ENCODE measurements at regions not wholly inside any gene's neighbourhood (a gene's known extent, or its start where the extent isn't known, plus 50 kb on each side); places are given as distances from the start of the nearest gene placed in this dataset.

DNA sequence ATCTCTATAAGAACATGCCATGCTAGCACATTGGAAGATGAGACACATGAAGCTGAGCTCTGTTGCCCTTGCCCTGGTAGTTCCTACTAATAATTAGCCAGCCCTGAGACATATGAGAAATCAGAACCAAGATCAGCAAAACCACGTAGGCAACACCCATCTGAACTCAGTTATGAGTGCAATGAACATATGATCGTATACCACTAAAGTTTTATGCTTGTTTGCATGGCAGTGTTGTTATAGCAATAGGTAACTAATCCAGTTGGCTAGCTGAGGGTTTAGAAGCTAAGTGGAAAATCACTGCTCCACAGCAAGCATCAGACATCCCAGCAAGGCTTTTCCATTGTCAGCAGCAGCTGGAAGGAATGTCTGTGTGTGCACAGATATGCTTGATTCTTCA is 180.7 kb downstream of the BTBD3 start:
- no peak overlapping the region for H3K9ac ChIP-seq (ENCODE audit: low read length)
- no peak overlapping the region for H3K4me3 ChIP-seq (ENCODE audit: low read length)
- H3K9me2 ChIP-seq (replicated peaks; ENCODE audit: insufficient read depth, low read length): no peaks in the 10 kb centered on the region
- no peaks in the 10 kb centered on the region for H3K36me3 ChIP-seq (ENCODE audit: insufficient read depth, low read length)
- no peaks in the 10 kb centered on the region for H4K20me1 ChIP-seq (ENCODE audit: insufficient read depth, low read depth, low read length)
- H3K27ac ChIP-seq (ENCODE audit: low read length): no peak overlapping the region
- H3K27me3 ChIP-seq (ENCODE audit: low read length): no peaks in the 10 kb centered on the region
- no peak for DNase-seq
- H2AFZ ChIP-seq (ENCODE audit: low read length): no peak overlapping the region
- no peak overlapping the region for H3K4me2 ChIP-seq (ENCODE audit: low read depth, low read length, poor library complexity, severe bottlenecking)
- H3K4me1 ChIP-seq (ENCODE audit: low read length): no peaks in the 10 kb centered on the region
- H3K79me2 ChIP-seq (ENCODE audit: low read length): no peaks in the 10 kb centered on the region
- peaks cover 42% of the 10 kb centered on the region for H3K9me3 ChIP-seq (ENCODE audit: low read length)

DNA sequence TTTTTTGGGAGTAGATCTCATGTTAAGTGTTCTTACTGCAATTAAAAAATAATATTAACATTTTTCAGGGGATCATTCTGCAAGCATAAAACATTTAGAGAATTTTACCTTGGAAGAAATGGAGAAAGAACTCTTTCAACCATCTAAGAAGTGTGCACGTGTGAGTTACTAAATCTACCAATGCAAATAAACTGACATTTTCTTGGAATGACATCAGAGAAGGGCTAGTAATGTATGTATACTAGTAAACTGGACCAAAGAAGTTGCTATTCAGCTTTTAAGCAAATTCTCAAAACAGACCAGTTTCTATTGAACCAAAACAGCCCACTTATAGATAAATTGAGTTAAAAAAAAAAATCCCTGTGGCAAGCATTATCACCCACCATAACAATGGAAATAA is 191.2 kb downstream of the BTBD3 start:
- peaks cover 36% of the 10 kb centered on the region for H3K9me3 ChIP-seq (ENCODE audit: low read length)

DNA sequence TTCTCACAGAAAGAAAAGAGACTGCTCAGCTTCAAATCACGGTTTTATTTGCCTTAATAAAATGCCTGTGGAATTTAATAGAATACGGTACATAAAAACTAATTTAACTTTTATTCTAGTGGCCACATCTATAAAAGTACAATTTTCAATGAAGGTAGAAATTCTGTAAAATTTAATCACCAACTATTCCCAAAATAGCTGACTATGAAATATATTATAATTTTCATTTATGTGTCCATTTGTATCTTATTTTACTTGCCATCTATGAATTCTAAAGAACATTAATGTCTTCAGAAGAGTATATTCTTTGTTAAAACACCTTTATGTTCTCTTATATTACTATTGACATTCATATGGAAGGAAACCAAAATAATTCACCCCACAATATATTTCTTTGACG is 192.6 kb downstream of the BTBD3 start:
- H3K9me3 ChIP-seq (ENCODE audit: low read length): peaks cover 45% of the 10 kb centered on the region
- no peaks in the 10 kb centered on the region for H3K79me2 ChIP-seq (ENCODE audit: low read length)
- H3K4me3 ChIP-seq (ENCODE audit: low read length): no peak overlapping the region
- H3K36me3 ChIP-seq (ENCODE audit: insufficient read depth, low read length): no peaks in the 10 kb centered on the region
- H3K27ac ChIP-seq (ENCODE audit: low read length): no peak overlapping the region
- no peaks in the 10 kb centered on the region for H4K20me1 ChIP-seq (ENCODE audit: insufficient read depth, low read depth, low read length)
- no peak overlapping the region for H3K9ac ChIP-seq (ENCODE audit: low read length)
- H3K4me2 ChIP-seq (ENCODE audit: low read depth, low read length, poor library complexity, severe bottlenecking): no peak overlapping the region
- no peaks in the 10 kb centered on the region for H3K27me3 ChIP-seq (ENCODE audit: low read length)
- no peaks in the 10 kb centered on the region for H3K4me1 ChIP-seq (ENCODE audit: low read length)
- no peak for DNase-seq
- H3K9me2 ChIP-seq (replicated peaks; ENCODE audit: insufficient read depth, low read length): no peaks in the 10 kb centered on the region
- no peak overlapping the region for H2AFZ ChIP-seq (ENCODE audit: low read length)

More for the DNA sequence above, 191.2 kb downstream of the BTBD3 start:
- H2AFZ ChIP-seq (ENCODE audit: low read length): no peak overlapping the region
- no peak overlapping the region for H3K4me3 ChIP-seq (ENCODE audit: low read length)
- DNase-seq: no peak
- no peaks in the 10 kb centered on the region for H3K9me2 ChIP-seq (replicated peaks; ENCODE audit: insufficient read depth, low read length)
- H3K27me3 ChIP-seq (ENCODE audit: low read length): no peaks in the 10 kb centered on the region
- H3K36me3 ChIP-seq (ENCODE audit: insufficient read depth, low read length): no peaks in the 10 kb centered on the region
- H3K4me2 ChIP-seq (ENCODE audit: low read depth, low read length, poor library complexity, severe bottlenecking): no peak overlapping the region
- H3K4me1 ChIP-seq (ENCODE audit: low read length): no peaks in the 10 kb centered on the region
- no peaks in the 10 kb centered on the region for H3K79me2 ChIP-seq (ENCODE audit: low read length)
- H3K27ac ChIP-seq (ENCODE audit: low read length): no peak overlapping the region
- no peaks in the 10 kb centered on the region for H4K20me1 ChIP-seq (ENCODE audit: insufficient read depth, low read depth, low read length)
- H3K9ac ChIP-seq (ENCODE audit: low read length): no peak overlapping the region

DNA sequence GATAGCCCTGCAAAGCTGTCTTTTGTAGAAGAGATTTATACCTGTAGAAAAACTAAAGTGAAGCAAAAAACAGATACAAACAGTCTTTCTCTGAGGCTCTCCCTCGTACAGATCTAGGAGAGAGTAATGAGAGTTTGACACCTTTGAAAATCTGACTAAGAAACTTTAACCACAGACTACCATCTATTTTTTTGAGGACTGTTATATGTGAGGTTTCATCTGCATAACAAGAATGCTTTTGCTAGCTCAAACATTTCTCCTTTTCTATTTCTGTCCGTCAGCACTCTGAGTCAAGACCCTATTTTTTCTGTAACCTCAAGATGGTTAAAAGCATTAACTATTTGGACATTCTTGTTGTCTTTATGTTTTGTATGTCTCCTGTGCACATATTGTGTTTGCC is 193.0 kb downstream of the BTBD3 start:
- no peak overlapping the region for H3K4me2 ChIP-seq (ENCODE audit: low read depth, low read length, poor library complexity, severe bottlenecking)
- no peak overlapping the region for H3K27ac ChIP-seq (ENCODE audit: low read length)
- H3K9me2 ChIP-seq (replicated peaks; ENCODE audit: insufficient read depth, low read length): no peaks in the 10 kb centered on the region
- no peaks in the 10 kb centered on the region for H3K36me3 ChIP-seq (ENCODE audit: insufficient read depth, low read length)
- peaks cover 48% of the 10 kb centered on the region for H3K9me3 ChIP-seq (ENCODE audit: low read length)
- H3K9ac ChIP-seq (ENCODE audit: low read length): no peak overlapping the region
- no peaks in the 10 kb centered on the region for H3K79me2 ChIP-seq (ENCODE audit: low read length)
- H3K4me3 ChIP-seq (ENCODE audit: low read length): no peak overlapping the region
- H4K20me1 ChIP-seq (ENCODE audit: insufficient read depth, low read depth, low read length): no peaks in the 10 kb centered on the region
- no peaks in the 10 kb centered on the region for H3K4me1 ChIP-seq (ENCODE audit: low read length)
- no peak overlapping the region for H2AFZ ChIP-seq (ENCODE audit: low read length)
- DNase-seq: no peak
- H3K27me3 ChIP-seq (ENCODE audit: low read length): no peaks in the 10 kb centered on the region

DNA sequence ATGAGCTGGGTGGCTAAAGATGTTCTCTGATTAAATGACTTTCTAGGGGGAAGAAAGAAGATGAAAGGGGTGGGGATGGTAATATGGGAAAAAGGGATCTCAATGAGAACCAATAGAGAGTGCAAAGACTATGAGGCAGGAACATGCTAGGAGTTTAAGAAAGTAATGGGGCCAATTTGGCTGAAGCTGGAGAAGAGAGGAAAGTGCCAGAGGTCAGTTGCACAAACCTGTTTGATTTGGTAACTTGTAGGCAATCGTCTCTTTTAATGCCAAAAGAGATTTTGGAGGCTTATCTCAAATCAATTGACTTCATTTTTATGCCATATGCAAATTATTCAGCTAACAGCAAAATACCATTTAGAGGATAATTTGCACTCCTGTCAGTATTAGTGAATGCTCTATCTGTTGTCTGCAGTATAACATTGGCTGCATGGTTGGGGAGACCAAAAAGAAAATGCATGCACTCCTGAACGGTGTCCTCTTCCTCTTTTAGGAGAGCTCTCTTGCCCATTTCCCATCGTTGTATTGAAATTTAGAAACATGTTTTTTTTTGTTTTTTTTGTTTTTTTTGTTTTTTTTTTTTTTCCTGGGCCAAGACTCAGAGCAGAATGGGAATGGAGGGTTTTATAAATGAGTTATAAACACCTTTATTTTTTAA is 193.9 kb downstream of the BTBD3 start:
- Histone ChIP-seq H3K4me3 (ENCODE audit: low read length) (no peak overlapping the region), H3K4me1 (ENCODE audit: low read length) (no peaks in the 10 kb centered on the region), H3K27me3 (ENCODE audit: low read length) (no peaks in the 10 kb centered on the region), H3K79me2 (ENCODE audit: low read length) (no peaks in the 10 kb centered on the region), H2AFZ (ENCODE audit: low read length) (no peak overlapping the region), H3K9me3 (ENCODE audit: low read length) (peaks cover 50% of the 10 kb centered on the region), H3K27ac (ENCODE audit: low read length) (no peak overlapping the region), H4K20me1 (ENCODE audit: insufficient read depth, low read depth, low read length) (no peaks in the 10 kb centered on the region), H3K9ac (ENCODE audit: low read length) (no peak overlapping the region), H3K36me3 (ENCODE audit: insufficient read depth, low read length) (no peaks in the 10 kb centered on the region), H3K9me2 (replicated peaks; ENCODE audit: insufficient read depth, low read length) (no peaks in the 10 kb centered on the region), H3K4me2 (ENCODE audit: low read depth, low read length, poor library complexity, severe bottlenecking) (no peak overlapping the region)
- DNase-seq: no peak

DNA sequence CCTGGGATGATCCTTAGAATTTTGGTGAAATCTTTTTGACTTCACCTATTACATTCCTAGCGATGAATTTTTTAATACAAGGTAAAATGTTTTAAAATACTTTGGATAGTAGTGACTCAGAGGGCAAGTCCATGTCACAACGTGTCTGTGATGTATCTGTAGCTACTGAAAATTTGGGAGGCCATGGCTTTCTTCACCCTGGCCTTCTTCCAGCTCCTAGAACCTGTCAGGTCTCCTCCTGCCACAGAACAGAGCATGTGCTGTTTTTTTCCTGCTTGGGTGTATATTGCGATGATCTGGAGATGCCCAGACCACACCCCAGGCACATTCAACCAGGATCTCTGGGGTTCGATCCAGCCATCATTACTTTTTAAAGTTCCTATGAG is 194.4 kb downstream of the BTBD3 start:
- H3K4me2 ChIP-seq (ENCODE audit: low read depth, low read length, poor library complexity, severe bottlenecking): no peak overlapping the region

DNA sequence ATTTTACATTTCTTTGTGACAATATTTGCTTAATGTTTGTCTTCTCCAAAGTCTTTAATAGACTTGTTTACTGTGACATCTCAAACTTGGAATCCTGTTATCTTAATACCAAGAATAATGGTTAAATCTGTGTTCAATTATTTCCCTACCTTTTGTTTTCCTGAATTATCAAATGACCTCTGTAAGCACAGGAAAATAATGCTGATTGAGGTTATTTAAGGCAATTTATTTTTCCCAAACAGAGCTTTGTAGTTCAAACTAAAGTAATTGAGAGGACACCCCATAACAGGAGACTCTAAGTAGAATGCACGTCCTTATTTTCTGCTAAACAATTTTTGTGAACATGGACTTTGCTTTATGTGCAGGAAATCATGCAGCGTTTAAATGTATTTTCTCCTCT is 195.0 kb downstream of the BTBD3 start:
- Histone ChIP-seq H3K4me1 (ENCODE audit: low read length) (no peaks in the 10 kb centered on the region), H3K27ac (ENCODE audit: low read length) (no peak overlapping the region), H3K79me2 (ENCODE audit: low read length) (no peaks in the 10 kb centered on the region), H2AFZ (ENCODE audit: low read length) (no peak overlapping the region), H3K27me3 (ENCODE audit: low read length) (no peaks in the 10 kb centered on the region), H3K36me3 (ENCODE audit: insufficient read depth, low read length) (no peaks in the 10 kb centered on the region), H3K9ac (ENCODE audit: low read length) (no peak overlapping the region), H3K9me3 (ENCODE audit: low read length) (peaks cover 52% of the 10 kb centered on the region), H3K4me3 (ENCODE audit: low read length) (no peak overlapping the region), H4K20me1 (ENCODE audit: insufficient read depth, low read depth, low read length) (no peaks in the 10 kb centered on the region), H3K9me2 (replicated peaks; ENCODE audit: insufficient read depth, low read length) (no peaks in the 10 kb centered on the region), H3K4me2 (ENCODE audit: low read depth, low read length, poor library complexity, severe bottlenecking) (no peak overlapping the region)
- DNase-seq: no peak

More for the DNA sequence above, 194.4 kb downstream of the BTBD3 start:
- Histone ChIP-seq H3K4me3 (ENCODE audit: low read length) (no peak overlapping the region), H3K9me2 (replicated peaks; ENCODE audit: insufficient read depth, low read length) (no peaks in the 10 kb centered on the region), H2AFZ (ENCODE audit: low read length) (no peak overlapping the region), H3K4me1 (ENCODE audit: low read length) (no peaks in the 10 kb centered on the region), H3K9me3 (ENCODE audit: low read length) (peaks cover 48% of the 10 kb centered on the region), H3K9ac (ENCODE audit: low read length) (no peak overlapping the region), H3K27ac (ENCODE audit: low read length) (no peak overlapping the region), H3K27me3 (ENCODE audit: low read length) (no peaks in the 10 kb centered on the region), H3K79me2 (ENCODE audit: low read length) (no peaks in the 10 kb centered on the region), H4K20me1 (ENCODE audit: insufficient read depth, low read depth, low read length) (no peaks in the 10 kb centered on the region), H3K36me3 (ENCODE audit: insufficient read depth, low read length) (no peaks in the 10 kb centered on the region)
- no peak for DNase-seq

DNA sequence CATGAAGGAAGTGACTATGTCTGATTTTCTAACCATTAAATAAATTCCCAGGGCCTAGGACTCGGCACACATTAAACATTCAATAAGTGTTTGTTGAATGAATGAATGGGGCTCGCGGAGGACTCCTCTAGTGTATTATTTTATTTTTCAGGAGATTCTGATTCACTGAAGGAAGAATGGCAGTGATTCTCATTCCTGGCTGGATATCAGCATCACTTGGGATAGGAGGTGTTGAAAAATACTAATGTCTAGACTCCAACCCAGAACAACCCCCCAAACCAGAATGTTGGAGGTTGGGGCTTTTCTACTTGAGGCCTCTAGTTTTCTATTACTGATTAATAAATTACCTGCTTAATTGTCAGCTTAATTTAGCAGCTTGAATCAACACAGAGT is 195.4 kb downstream of the BTBD3 start:
- no peak overlapping the region for H2AFZ ChIP-seq (ENCODE audit: low read length)
- no peaks in the 10 kb centered on the region for H3K27me3 ChIP-seq (ENCODE audit: low read length)
- DNase-seq: no peak
- no peaks in the 10 kb centered on the region for H4K20me1 ChIP-seq (ENCODE audit: insufficient read depth, low read depth, low read length)
- H3K27ac ChIP-seq (ENCODE audit: low read length): no peak overlapping the region
- H3K36me3 ChIP-seq (ENCODE audit: insufficient read depth, low read length): no peaks in the 10 kb centered on the region
- no peak overlapping the region for H3K4me3 ChIP-seq (ENCODE audit: low read length)
- H3K79me2 ChIP-seq (ENCODE audit: low read length): no peaks in the 10 kb centered on the region
- H3K4me1 ChIP-seq (ENCODE audit: low read length): no peaks in the 10 kb centered on the region
- H3K4me2 ChIP-seq (ENCODE audit: low read depth, low read length, poor library complexity, severe bottlenecking): no peak overlapping the region
- no peak overlapping the region for H3K9ac ChIP-seq (ENCODE audit: low read length)
- H3K9me2 ChIP-seq (replicated peaks; ENCODE audit: insufficient read depth, low read length): no peaks in the 10 kb centered on the region
- H3K9me3 ChIP-seq (ENCODE audit: low read length): peaks cover 54% of the 10 kb centered on the region
